OCI-LY1 (cell line): ENCODE measurements at regions not wholly inside any gene's neighbourhood (a gene's known extent, or its start where the extent isn't known, plus 50 kb on each side); places are given as distances from the start of the nearest gene placed in this dataset.

ENCODE experiments used
- EZH2 ChIP-seq: fragments of 200-600 bp; sonication (generic), shearing (Covaris generic); IDR thresholded peaks from 2 replicates; pipeline ENCODE4 v1.8.0; 2017; ENCODE audit warnings: borderline replicate concordance, mixed run types, mild to moderate bottlenecking, antibody characterized with exemption, low read length, moderate library complexity, mixed read lengths
- TF ChIP-seq, protein P1 (sequence below): fragments of 200-600 bp; sonication (generic), shearing (Covaris generic); IDR thresholded peaks from 2 replicates; pipeline ENCODE4 v1.5.1; 2017; ENCODE audit warnings: mild to moderate bottlenecking, antibody characterized with exemption, low read length, moderate library complexity, mixed read lengths

DNA sequence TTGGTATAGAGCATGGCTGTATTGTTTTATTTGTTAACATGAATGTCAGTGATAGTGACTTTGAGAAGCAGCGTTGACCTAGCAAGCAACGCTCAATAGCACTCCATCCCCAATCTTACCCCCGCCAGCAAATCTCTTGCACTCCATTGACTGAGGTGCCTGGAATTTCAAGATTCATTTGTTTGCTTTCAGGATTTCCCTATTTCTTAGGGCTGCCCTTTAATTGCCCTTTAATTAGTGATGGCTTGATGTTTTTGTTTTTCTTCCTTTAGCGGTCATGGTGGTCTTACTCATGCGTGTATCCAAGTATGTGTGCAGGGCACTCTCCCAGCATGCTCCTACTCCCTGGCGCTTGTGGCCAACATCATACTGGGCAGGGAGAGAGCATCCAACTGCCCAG is 216.8 kb upstream of the TBL1XR1 start:
- TF ChIP-seq, protein P1, sequence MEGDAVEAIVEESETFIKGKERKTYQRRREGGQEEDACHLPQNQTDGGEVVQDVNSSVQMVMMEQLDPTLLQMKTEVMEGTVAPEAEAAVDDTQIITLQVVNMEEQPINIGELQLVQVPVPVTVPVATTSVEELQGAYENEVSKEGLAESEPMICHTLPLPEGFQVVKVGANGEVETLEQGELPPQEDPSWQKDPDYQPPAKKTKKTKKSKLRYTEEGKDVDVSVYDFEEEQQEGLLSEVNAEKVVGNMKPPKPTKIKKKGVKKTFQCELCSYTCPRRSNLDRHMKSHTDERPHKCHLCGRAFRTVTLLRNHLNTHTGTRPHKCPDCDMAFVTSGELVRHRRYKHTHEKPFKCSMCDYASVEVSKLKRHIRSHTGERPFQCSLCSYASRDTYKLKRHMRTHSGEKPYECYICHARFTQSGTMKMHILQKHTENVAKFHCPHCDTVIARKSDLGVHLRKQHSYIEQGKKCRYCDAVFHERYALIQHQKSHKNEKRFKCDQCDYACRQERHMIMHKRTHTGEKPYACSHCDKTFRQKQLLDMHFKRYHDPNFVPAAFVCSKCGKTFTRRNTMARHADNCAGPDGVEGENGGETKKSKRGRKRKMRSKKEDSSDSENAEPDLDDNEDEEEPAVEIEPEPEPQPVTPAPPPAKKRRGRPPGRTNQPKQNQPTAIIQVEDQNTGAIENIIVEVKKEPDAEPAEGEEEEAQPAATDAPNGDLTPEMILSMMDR, result no peak
- TF ChIP-seq EZH2, result no peak
